Myocyte (in vitro differentiated cells): ENCODE measurements at regions not wholly inside any gene's neighbourhood (a gene's known extent, or its start where the extent isn't known, plus 50 kb on each side); places are given as distances from the start of the nearest gene placed in this dataset.
"Not testable (repeated sequence)": the region's sequence is repeated elsewhere in the genome, so short reads cannot be mapped to it uniquely, and the experiment has no call there.

Source experiments
- DNase-seq: peaks from one replicate; pipeline ENCODE4 v3.0.0-alpha.2; 2012; ENCODE audit warnings: low read depth

DNA sequence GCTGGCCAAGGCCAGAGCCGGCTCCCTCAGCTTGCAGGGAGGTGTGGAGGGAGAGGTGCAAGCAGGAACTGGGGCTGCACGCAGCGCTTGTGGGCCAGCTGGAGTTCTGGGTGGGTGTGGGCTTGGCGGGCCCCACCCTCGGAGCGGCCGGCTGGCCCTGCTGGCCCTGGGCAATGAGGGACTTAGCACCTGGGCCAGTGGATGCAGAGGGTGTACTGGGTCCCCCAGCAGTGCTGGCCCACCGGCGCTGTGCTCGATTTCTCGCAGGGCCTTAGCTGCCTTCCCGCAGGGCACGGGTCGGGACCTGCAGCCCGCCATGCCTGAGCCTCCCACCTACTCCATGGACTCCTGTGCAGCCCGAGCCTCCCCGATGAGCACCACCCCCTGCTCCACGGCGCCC is 115.6 kb upstream of the MARK1 start:
- DNase-seq: not testable (repeated sequence)

DNA sequence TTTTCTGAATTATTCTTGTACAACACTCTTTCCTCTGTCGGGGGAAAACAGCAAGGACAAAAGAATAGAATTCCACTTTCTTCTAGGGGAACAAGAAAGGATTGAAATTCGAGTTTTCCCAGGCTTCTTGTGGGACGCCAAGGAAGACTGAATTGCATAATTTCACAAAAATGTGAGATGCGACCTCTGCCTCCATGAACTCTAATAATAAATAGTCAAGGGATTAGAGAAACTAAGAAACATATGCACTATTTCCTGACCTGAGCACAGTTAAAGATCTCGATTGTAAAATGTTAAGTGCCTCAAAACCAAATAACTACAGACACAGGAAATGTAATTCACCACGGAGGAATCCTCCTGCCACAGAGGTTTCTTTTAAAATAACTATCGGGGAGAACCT is 117.3 kb upstream of the MARK1 start:
- no peak for DNase-seq

DNA sequence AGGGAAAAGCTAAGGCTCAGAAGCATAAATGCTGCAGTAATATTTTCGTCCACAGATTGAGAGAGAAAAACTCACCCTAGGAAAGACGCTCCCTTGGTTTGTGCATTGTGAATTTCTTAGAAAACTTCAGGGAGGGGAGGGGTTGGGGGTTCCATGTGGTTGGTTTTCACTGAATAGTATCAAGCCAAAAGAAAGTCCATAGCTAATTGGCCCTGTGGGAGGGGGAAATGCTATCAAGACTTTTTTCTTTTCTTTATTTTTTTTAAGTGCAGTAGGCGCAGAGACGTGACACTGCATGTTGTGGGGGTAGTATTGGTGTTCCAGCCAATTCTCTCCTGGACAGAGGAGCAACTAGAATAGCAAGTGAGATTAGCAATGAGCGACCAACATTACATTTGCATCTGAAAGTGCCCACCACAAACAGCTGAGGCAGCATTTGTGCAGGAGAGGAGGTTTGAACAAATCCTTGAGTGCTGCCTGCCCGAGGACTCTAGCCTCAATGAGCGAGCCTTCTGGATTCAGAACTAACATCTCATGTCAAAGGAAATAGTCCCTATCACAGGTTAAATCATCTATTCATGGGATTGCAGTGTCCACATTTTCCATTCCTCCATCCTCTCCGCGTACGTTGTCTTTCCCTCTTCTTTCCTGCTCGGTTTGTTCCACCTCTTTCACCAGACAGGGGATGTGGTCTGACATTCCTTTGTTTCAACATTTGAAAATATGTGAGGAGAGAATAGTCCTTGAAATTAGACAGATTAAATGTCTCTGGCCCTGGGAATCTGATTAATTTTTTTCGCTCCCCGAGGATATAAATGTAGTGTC is 118.0 kb upstream of the MARK1 start:
- DNase-seq: peak; percentile 3

DNA sequence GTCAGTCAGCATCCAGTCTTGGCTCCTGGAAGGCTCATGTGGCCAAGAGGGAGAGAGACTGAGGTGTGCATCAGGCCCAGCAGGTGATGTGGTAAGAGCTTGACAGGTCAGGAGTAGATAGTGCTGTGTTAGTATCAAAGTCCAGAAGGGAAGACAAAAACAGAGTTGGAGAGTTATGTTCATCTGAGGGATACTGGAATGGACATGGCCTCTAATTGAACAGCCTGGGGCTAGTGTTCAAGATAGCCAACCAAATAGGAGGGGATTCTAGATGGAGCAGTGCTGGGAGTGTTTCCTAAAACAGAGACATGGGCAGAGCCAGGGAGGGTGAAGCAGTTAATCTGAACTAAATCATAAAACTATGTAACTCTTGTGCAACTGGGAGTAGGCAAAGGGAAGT is 120.7 kb upstream of the MARK1 start:
- DNase-seq: no peak

DNA sequence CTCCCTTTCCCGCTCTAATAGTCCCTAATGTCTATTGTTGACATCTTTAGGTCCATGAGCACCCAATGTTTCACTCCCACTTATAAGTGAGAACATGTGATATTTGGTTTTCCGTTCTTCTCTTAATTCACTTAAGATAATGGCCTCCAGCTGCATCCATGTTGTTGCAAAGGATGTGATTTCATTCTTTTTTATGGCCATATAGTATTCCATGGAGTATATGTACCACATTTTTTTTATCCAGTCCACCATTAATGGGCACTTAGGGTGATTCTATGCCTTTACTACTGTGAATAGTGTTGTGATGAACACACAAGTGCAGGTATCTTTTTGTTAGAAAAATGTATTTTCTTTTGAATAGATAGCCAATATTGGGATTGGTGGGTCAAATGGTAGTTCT is 126.0 kb upstream of the RAB3GAP2 start:
- no peak for DNase-seq

DNA sequence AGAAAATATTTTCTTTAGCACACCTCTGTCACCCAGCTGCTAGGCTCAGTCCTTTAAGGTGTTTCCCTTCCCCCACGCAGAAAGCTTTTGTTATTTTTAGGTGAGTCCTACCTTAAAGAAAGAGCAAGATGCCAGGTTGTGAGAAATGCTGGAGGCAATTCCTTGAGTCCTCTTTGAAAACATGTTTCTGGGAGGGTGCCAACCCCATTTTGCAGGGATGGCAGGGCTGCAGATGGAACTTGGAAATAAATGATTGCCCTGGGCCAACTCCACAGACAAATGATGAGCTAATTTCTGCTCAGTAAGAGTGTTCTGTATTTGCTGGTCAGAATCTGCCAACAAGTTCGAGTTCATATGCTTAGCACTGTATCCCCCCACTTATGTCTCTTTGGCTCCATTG is 119.2 kb upstream of the RAB3GAP2 start:
- no peak for DNase-seq

DNA sequence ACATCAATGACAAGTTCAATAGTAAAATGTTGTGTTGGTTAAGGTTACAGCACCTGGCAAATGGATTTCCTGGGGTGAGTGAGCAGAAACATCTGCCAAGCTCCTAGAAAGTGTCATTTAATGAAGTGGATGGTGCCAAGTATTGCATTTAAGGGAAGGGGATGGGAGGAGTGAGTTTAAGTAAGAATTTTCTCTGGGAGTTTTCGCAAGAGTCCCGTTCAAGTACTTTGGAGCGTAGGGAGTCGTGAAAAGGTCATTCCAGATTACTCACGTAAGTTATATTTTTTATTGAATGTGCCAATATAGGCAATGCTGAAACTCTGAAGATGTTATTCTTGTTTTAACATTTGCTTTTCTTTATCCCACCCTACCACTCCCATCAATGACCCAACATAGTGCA is 117.4 kb upstream of the RAB3GAP2 start:
- DNase-seq: no peak

DNA sequence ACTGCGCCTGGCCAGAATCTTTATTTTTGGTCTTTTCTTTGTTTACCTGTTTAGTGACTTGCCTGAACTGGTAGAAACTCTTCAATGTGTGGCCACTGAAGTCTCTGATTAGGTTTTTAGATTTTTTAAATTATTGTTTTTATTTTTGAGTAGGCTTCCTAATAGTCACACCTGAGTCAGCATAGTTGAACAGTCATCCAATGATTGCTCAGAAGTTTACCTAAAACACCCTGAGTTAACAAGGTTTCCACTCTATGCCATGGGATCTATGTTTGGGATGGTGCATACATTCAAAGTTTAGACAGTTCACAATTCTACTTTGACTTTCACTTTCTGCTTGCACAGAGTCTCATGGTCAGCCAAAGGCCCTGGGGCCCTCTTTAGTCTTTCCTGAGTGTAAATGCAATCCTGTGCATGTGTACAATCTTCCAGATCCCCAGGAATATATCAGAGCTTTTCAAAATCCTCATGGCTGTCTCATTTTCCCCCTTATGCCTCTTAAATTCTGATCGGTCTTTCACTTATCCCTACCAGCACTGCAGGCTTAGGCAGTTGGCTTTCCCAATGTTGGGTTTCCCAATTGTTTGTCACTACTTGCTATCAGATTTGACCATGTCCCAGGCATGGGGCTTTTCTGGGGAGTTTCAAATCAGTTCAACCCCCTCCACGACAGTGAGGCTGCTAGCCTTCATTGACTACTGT is 114.4 kb upstream of the RAB3GAP2 start:
- DNase-seq: no peak

DNA sequence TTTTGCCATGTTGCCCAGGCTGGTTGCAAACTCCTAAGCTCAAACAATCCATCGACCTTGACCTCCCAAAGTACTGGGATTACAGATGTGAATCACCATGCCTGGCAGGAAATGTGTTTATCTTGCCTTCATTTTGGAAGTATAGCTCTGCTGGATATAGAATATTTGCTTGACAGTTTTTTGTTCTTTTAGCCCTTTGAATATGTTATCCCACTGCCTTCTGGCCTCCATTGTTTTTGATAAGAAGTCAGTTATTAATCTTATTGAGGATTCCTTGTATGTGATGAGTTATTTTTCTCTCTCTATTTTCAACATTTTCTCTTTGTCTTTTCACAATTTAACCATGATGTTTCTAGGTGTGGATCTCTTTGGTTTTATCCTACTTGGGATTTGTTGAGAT is 112.9 kb upstream of the RAB3GAP2 start:
- no peak for DNase-seq

DNA sequence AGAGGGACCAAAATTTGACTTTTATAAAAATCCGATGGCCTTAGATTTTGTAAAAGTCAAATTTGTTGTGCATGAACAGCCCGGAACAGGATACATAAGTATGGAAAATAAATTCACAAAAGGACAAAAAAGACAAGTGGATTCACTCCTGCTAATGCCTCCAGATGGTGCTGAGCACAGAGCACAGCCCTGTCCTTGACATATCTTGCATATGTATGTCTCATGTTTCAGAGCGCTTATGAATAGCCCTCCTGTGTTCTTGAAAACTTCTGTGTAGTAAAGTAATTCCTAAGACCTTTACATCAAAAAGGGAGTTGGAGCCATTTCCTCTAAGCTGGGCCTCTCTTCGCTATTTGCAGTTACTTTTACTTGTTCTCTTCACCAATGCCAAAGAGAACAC is 110.7 kb upstream of the RAB3GAP2 start:
- DNase-seq: no peak

DNA sequence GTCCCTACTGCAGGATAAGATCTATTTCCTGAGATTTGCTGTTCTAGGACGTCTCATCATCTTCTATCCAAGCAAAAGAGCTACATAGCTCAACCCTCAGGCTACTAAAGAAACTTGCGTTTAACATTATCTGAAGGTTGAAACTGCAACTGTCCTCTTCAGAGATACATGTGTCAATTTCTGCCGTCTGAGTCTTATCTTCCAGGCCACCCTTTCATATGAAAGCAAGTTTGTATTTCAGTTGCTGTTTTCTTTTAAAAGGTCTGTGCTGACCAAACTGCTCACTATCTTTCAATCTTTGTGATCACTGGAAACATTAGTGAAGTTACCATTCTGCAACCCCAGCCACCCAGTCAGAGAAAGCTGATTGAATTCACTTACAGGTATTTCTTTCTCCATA is 108.6 kb upstream of the RAB3GAP2 start:
- no peak for DNase-seq

DNA sequence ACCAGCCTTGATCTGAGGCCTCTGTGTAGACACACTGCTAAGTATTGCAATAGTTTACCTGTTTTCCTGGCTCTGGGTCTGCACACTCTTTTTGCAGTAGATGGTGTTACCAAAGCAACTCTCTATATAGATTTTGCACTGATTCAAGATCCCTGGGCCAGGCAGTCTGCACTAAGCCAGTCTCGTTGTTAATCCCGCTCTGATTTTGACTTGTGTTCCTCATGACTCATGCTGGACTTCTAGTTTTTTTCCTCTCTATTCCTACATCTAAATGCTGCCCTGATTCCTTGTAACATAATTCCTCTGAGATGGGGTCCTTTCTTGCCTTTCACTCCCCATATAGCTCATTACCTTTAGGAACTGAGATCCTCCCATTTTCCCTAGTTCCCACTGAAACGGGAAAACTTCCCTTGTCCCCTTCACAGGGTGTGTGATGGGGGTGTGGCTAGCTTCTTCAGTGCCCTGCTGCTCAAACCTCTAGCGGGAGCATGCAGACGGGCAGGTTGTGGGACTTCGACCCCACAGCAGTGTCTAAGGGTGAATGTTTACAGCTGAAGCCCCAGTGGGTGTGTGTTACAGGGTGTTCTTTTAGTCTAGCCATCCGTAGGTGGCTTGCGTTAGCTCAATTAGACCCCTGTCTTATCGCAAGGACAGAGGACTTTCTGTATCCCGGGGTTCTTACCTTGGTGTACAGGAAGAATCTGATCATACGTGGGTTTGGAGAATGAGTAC is 106.5 kb upstream of the RAB3GAP2 start:
- DNase-seq: no peak

DNA sequence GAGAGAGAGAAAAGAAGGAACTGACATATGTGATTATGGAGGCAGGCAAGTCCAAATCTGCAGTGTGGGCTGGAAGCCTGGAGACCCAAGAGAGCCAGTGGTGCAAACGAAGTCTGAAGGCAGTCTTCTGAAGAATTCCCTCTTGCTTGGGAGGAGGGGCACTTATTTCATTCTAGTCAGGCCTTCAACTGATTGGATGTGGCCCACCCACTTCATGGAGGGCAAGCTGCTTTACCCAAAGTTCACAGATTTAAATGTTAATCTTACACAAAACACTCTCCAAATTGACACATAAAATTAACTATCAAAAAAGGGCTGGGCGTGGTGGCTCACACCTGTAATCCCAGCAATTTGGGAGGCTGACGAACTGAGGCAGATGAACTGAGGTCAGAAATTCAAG is 103.5 kb upstream of the RAB3GAP2 start:
- DNase-seq: no peak

DNA sequence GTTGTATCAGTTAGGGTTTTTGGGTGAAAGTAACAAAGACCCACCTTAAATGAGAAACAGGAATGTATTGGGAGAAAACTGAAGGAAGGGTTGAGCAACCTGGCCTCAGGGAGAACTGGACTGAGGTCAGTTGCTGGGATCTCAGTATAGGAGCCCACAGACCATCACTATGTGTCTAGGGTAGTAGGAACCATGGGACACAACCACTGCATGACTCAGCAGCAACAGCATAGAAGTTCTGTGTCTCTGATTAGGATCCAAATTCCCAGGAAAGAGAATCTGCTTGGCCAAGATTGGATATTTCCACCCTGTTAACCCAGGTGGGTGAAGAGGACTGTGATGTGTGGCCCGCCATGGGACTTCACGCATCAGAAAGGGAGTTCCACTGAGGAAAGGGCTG is 102.2 kb upstream of the RAB3GAP2 start:
- DNase-seq: no peak

DNA sequence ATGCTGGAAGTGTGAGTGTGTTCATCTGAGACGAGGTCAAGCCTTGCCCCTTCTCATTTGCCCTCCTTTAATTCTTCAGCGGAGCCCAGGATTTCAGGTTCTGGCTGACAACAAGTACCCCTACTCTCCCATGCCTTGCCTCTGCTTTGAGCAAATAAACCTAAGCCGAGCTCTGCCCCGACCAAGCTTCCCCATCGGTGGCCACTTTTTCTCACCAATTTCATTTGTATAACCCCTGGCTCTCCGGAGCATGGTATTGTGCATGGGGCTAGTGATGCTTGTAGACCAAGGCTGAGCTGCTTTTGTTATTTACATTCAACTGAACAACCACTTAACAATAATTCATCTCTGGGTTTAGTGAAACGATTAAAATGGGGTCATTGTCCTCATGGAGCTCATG is 100.2 kb upstream of the RAB3GAP2 start:
- no peak for DNase-seq

DNA sequence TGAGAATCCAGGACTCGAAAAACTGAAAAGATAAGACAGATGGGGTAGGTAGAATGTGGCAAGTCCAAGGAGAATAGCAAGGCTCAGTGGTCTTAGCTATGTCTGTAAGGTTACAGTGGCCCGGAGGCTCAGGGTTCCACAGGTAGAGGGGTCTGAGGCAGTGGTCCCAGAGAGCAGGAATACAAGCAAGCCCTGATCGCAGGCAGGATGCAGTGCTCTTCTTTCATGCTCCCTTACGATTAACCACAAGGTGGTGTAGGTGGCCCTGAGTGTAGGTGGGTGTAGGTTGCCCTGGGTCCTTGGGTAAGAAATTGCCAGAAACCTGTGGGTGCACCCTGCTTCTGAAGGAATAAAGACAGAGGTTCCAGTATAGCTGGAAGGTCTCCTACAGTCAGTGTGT is 99.1 kb upstream of the RAB3GAP2 start:
- no peak for DNase-seq

DNA sequence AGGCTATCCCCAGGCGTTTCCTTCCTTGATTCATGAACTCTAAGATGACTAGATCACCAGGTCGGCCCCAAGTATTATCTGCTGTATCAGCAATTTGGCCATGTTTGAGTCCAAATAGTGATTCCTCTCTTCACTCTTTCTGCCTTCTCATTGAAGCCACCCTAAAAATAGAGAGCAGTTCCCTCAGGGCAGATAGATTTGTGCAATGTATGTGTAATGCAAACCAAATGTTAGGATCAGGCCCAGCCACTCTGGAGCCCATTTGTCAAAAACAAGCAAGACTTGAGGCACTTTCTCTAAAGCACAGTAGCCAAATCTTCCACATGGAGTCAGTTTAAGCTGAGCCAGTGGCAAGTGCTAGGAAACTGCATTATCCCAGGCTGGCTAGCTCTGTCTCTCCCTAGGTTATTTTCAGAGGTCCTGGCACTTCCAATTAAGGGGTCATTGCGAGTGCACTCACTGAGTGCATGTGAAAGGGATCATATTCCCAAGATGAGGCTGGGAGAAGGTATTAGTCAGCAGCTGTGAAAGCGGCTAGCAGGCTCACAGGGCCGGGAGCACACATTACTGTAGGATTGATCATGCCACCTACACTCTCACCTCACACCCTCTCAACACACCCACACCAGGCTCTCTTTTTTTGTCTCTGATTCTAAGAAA is 97.9 kb upstream of the RAB3GAP2 start:
- peak; percentile 88 for DNase-seq

DNA sequence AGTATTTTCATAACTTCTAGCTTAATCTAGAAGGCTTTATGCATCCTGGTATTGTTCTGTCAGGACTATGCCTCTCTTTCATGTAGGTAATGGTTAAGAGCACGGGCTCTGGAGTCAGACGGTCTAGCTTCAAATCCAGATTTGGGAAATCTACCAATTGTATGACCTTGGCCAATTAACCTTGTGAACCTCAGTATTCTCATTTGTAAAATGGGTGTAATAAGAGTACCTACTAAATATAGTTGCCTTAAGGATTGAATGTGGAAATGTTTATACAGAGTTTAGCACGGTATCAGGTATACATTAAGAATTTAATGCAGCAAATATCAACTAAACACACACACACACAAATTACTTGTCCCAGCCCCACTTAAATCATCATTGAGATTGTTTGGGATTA is 97.3 kb upstream of the RAB3GAP2 start:
- no peak for DNase-seq

DNA sequence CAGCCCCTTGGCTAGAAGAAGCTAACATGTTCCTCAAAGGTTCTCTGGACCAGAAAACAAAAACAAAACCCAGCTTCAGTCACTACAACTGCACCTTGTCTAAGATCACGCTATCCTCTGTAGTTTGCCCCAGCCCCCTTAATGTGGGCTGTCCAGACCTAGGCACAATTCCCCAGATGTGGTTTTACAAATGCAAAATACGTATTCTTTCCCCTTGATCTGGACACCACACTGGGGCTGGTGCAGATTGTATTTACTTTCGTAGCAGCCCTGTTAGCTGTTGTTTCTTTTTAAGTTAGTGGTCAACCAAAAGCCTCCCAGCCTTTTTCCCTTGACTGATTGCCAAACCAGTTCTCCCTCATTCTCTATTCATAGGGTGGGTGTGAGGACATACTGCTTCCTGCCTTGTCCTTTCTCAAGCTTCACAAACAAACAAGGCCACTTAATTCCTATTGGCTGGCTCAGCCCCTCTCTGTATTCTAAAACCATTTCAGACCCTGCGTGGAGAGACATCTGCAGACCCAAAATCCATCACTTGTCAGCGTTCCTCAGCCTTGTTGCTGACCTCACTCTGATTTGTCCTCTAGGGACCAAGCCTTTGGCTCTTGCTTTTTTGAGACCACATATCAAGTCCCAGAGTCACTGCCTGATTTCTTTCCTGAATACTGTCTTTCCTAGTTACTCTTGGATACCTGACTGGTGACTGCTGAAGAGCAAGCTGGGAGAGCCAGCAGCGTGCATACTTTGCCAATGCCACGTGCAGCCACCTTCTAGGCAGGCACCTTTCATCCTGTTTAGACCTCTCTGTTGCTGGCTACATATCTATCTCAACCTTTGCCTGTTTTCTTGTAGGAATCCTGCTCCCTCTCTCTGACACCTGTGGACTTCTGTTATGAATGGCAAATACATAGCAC is 96.4 kb upstream of the RAB3GAP2 start:
- peak; percentile 86 for DNase-seq

DNA sequence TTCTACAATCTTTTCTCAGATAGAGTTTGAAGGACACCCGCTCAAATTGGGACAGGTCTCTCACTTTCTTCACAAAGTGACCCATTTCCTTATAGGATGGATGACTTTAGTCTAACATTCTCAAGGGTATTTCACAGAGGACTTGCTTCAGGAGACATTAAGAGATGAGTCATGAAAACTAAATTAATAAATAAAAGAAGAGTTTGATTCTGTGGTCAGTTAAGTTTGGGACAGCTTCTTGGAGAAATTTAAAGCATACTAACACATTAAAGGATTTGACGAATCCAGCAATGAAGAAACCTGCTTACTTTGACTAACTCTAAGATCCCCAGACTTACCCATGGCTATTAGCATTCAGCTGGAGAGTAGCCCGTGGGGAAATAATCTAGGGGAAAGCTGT is 95.6 kb upstream of the RAB3GAP2 start:
- DNase-seq: no peak

DNA sequence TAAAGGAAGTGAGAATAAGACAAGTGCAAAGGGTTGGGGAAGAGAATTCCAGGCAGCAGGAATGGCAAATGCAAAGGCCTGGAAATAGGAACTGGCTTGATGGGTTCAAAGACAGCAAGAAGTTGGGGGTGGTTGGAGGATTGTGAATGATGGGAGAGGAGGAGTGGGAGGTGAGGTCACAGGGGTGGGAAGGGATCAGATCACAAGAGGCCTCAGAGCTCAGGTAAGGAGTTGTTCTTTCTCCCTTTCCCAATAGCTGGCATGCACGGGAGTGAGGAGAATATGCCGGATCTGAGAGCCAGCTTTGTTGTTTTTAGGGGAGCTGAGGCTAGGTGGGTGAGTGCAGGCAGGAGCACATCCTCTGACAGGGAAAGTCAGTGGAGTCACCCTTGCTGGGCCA is 94.0 kb upstream of the RAB3GAP2 start:
- DNase-seq: no peak
